H1 (cell line): ENCODE measurements at regions not wholly inside any gene's neighbourhood (a gene's known extent, or its start where the extent isn't known, plus 50 kb on each side); places are given as distances from the start of the nearest gene placed in this dataset.

Experiments
- CTCF ChIA-PET: fragments of 300-600 bp; sonication (Branson Sonifier 250); formaldehyde crosslinking; loops from one replicate; lab custom pipeline; 2021; ENCODE audit not compliant: partially characterized antibody; lab: Charles Lee
- POLR2A ChIA-PET: fragments of 300-600 bp; sonication (Branson Sonifier 250); formaldehyde crosslinking; loops from one replicate; lab custom pipeline; 2021; ENCODE audit warnings: inconsistent platforms; ENCODE audit not compliant: partially characterized antibody; lab: Charles Lee
- DNase-seq, 2 experiments: peaks; one replicate each; pipeline versions ENCODE4 v3.0.0 to v3.0.0-alpha.2; 2010 to 2022; ENCODE audit warnings: low spot score in 2 of 2, low read depth in 1 of 2, mixed read lengths in 1 of 2
- FAIRE-seq: peaks from 2 replicates; lab custom pipeline; 2011; peaks lifted over from hg19 to GRCh38; lab: Jason Lieb, UNC
- H2AFZ ChIP-seq: 2 replicates; pipeline ENCODE4 v1.8.1; 2012; ENCODE audit warnings: low read length, inconsistent platforms
- H2AK5ac ChIP-seq: 2 replicates; pipeline ENCODE4 v1.6.1; 2013; ENCODE audit warnings: low read depth, low read length
- H2BK120ac ChIP-seq: replicated peaks from 2 replicates; pipeline ENCODE3; 2013; ENCODE audit warnings: low read depth, low read length, inconsistent platforms
- H2BK12ac ChIP-seq: 2 replicates; pipeline ENCODE4 v1.6.1; 2013; ENCODE audit warnings: low read depth, low read length
- H2BK15ac ChIP-seq: 2 replicates; pipeline ENCODE4 v1.6.1; 2013; ENCODE audit warnings: low read length
- H2BK20ac ChIP-seq: 2 replicates; pipeline ENCODE4 v1.6.1; 2013; ENCODE audit warnings: low read length
- H2BK5ac ChIP-seq: 2 replicates; pipeline ENCODE4 v1.6.1; 2013; ENCODE audit warnings: low read depth, low read length
- H3K14ac ChIP-seq: 2 replicates; pipeline ENCODE4 v1.6.1; 2013; ENCODE audit warnings: inconsistent platforms; ENCODE audit not compliant: insufficient read length
- H3K18ac ChIP-seq: 2 replicates; pipeline ENCODE4 v1.6.1; 2013; ENCODE audit warnings: low read length; ENCODE audit errors: extremely low read depth
- H3K23ac ChIP-seq: 2 replicates; pipeline ENCODE4 v1.6.1; 2013; ENCODE audit warnings: inconsistent platforms; ENCODE audit not compliant: insufficient read length
- H3K23me2 ChIP-seq: 2 replicates; pipeline ENCODE4 v1.6.1; 2013; ENCODE audit warnings: low read depth, low read length
- H3K27ac ChIP-seq: 2 replicates; pipeline ENCODE4 v1.6.1; 2011; ENCODE audit warnings: low read depth, low read length, inconsistent platforms
- H3K27me3 ChIP-seq, 4 experiments: replicated peaks in 1 of 4; 1 replicate in 1 of 4; 2 replicates in 3 of 4; pipeline versions ENCODE4 v1.6.1 to v1.8.1; 2011 to 2013; ENCODE audit warnings: low read length in 3 of 4, mild to moderate bottlenecking in 3 of 4, inconsistent platforms in 2 of 4, mixed read lengths in 2 of 4, moderate library complexity in 1 of 4; ENCODE audit not compliant: control insufficient read depth in 3 of 4, insufficient read depth in 3 of 4; ENCODE audit errors: extremely low read depth in 1 of 4
- H3K36me3 ChIP-seq, 4 experiments: 2 replicates each; pipeline versions ENCODE4 v1.6.1 to v1.8.1; 2011 to 2013; ENCODE audit warnings: mild to moderate bottlenecking in 4 of 4, low read length in 3 of 4, moderate library complexity in 2 of 4, control low read depth in 1 of 4, inconsistent platforms in 1 of 4; ENCODE audit not compliant: insufficient read depth in 4 of 4, control insufficient read depth in 2 of 4
- H3K4ac ChIP-seq: replicated peaks from 2 replicates; pipeline ENCODE3; 2013; ENCODE audit warnings: low read length, low read depth, mixed read lengths, inconsistent platforms; ENCODE audit not compliant: insufficient read length
- H3K4me1 ChIP-seq, 4 experiments: replicated peaks in 1 of 4; 1 replicate in 1 of 4; 2 replicates in 3 of 4; pipeline versions ENCODE4 v1.6.1 to v1.8.1; 2011 to 2013; ENCODE audit warnings: low read length in 3 of 4, inconsistent platforms in 2 of 4, mixed read lengths in 1 of 4; ENCODE audit not compliant: insufficient read depth in 4 of 4, control insufficient read depth in 3 of 4
- H3K4me2 ChIP-seq, 2 experiments: 2 replicates each; pipeline versions ENCODE4 v1.6.1 to v1.8.1; 2011 to 2013; ENCODE audit warnings: low read depth in 2 of 2, low read length in 2 of 2, control low read depth in 1 of 2, inconsistent platforms in 1 of 2, mild to moderate bottlenecking in 1 of 2; ENCODE audit not compliant: insufficient read depth in 1 of 2
- H3K4me3 ChIP-seq, 4 experiments: fragments of 200-600, 300-600 bp in 1 of 4; sonication (generic), shearing (Covaris generic), sonication (Bioruptor Twin) in 1 of 4; 2 replicates each; pipeline versions ENCODE4 v1.5.1 to v1.8.1; 2011 to 2016; ENCODE audit warnings: low read length in 4 of 4, low read depth in 3 of 4, control low read depth in 2 of 4, inconsistent platforms in 2 of 4, mild to moderate bottlenecking in 2 of 4, mixed read lengths in 1 of 4, moderate library complexity in 1 of 4; ENCODE audit not compliant: insufficient read depth in 2 of 4; ENCODE audit errors: extremely low read depth in 1 of 4
- H3K56ac ChIP-seq: replicated peaks from 2 replicates; pipeline ENCODE3; 2013; ENCODE audit warnings: low read depth, mild to moderate bottlenecking, mixed read lengths, low read length, inconsistent platforms; ENCODE audit not compliant: insufficient read length
- H3K79me1 ChIP-seq: 2 replicates; pipeline ENCODE4 v1.6.1; 2013; ENCODE audit warnings: low read depth, low read length, control low read depth
- H3K79me2 ChIP-seq, 2 experiments: 2 replicates each; pipeline versions ENCODE4 v1.6.1 to v1.8.1; 2012 to 2013; ENCODE audit warnings: low read length in 2 of 2, mild to moderate bottlenecking in 2 of 2, inconsistent platforms in 1 of 2; ENCODE audit not compliant: insufficient read depth in 2 of 2, control insufficient read depth in 1 of 2
- H3K9ac ChIP-seq, 4 experiments: replicated peaks in 1 of 4; 1 replicate in 1 of 4; 2 replicates in 3 of 4; pipeline versions ENCODE4 v1.6.1 to v1.8.1; 2011 to 2013; ENCODE audit warnings: low read depth in 3 of 4, low read length in 3 of 4, control low read depth in 2 of 4, mild to moderate bottlenecking in 2 of 4, moderate library complexity in 2 of 4, inconsistent platforms in 1 of 4; ENCODE audit errors: extremely low read depth in 1 of 4
- H3K9me3 ChIP-seq, 2 experiments: 2 replicates each; pipeline versions ENCODE4 v1.6.1 to v1.8.1; 2012 to 2013; ENCODE audit warnings: mild to moderate bottlenecking in 2 of 2, moderate library complexity in 2 of 2, control low read depth in 1 of 2, inconsistent platforms in 1 of 2, low read depth in 1 of 2, low read length in 1 of 2, mixed read lengths in 1 of 2; ENCODE audit not compliant: insufficient read depth in 2 of 2
- H4K20me1 ChIP-seq, 2 experiments: replicated peaks in 1 of 2; 2 replicates each; pipeline versions ENCODE3 to v1.8.1; 2011 to 2013; ENCODE audit warnings: inconsistent platforms in 2 of 2, low read length in 2 of 2, mild to moderate bottlenecking in 1 of 2; ENCODE audit not compliant: insufficient read depth in 2 of 2, control insufficient read depth in 1 of 2
- H4K5ac ChIP-seq: 2 replicates; pipeline ENCODE4 v1.6.1; 2013; ENCODE audit warnings: low read length, low read depth, mixed read lengths, inconsistent platforms; ENCODE audit not compliant: insufficient read length
- H4K8ac ChIP-seq: 2 replicates; pipeline ENCODE4 v1.8.0; 2013; ENCODE audit warnings: mild to moderate bottlenecking, moderate library complexity, low read length, inconsistent platforms; ENCODE audit not compliant: insufficient read depth; ENCODE audit errors: extremely low read depth
- H4K91ac ChIP-seq: replicated peaks from 2 replicates; pipeline ENCODE3; 2013; ENCODE audit warnings: low read length, mixed read lengths, inconsistent platforms; ENCODE audit not compliant: insufficient read length
- ATF2 ChIP-seq: IDR thresholded peaks from 2 replicates; pipeline ENCODE4 v1.6.1; 2012; ENCODE audit warnings: low read length, inconsistent platforms
- BACH1 ChIP-seq: IDR thresholded peaks from 2 replicates; pipeline ENCODE4 v1.6.1; 2012; ENCODE audit warnings: low read length, improper control_type of control experiment
- SAP30 ChIP-seq: fragments of 300-600 bp; sonication (generic); IDR thresholded peaks from 2 replicates; pipeline ENCODE4 v1.7.1; 2012; ENCODE audit warnings: low read length, moderate library complexity, mild to moderate bottlenecking, inconsistent platforms; ENCODE audit not compliant: insufficient read depth, insufficient replicate concordance
- SP1 ChIP-seq: IDR thresholded peaks from 2 replicates; pipeline ENCODE4 v1.6.1; 2011; ENCODE audit warnings: low read depth, low read length
- TCF12 ChIP-seq: IDR thresholded peaks from 2 replicates; pipeline ENCODE4 v1.6.1; 2011; ENCODE audit warnings: low read depth, mild to moderate bottlenecking, low read length
- TEAD4 ChIP-seq: IDR thresholded peaks from 2 replicates; pipeline ENCODE4 v1.6.1; 2012; ENCODE audit warnings: low read depth, low read length, inconsistent platforms, mixed read lengths
- YY1 ChIP-seq: IDR thresholded peaks from 2 replicates; pipeline ENCODE4 v1.6.1; 2011; ENCODE audit warnings: low read depth, mild to moderate bottlenecking, low read length
- ZNF274 ChIP-seq: IDR thresholded peaks from 2 replicates; pipeline ENCODE4 v1.7.0; 2012; ENCODE audit warnings: low read length, borderline replicate concordance; ENCODE audit errors: extremely low read depth
- WGBS, 2 experiments: shearing (Covaris generic) in 1 of 2; methylation state at CpG; one replicate each; pipeline versions ENCODE4 v1.1.6 to v1.1.7; 2013 to 2015; ENCODE audit warnings: low lambda C conversion rate in 2 of 2, mixed read lengths in 2 of 2, inconsistent platforms in 1 of 2, low coverage in 1 of 2, missing lambda C conversion rate in 1 of 2; ENCODE audit not compliant: insufficient replicate concordance in 2 of 2, insufficient coverage in 1 of 2, insufficient read length in 1 of 2; ENCODE audit errors: extremely low coverage in 1 of 2, missing lambda C conversion rate in 1 of 2; 5-methylcytosine and 5-hydroxymethylcytosine counted together

DNA sequence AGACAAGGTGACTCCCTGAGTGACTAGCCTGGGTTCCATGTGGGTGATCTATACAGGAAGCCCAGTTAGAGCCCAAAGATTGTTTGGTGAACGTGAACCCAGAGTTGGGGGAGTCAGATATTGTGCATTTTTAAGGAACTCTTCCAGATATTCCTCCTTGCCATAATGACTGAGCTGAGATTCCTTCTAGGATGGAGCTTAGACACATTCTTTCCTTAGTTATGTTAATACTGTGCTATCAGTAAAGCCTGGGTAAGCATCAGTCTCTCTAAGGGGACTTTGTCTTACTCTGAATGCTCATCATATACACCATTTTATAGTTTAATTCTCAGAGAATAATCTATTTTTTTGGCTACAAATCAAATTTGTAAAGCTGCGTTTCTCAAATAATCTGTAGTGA, 68.1 kb downstream of the FOXB2 start:
- H3K4me2 ChIP-seq: no peak overlapping the region; a peak in 1 of 4 replicates
- no peaks in the 10 kb centered on the region for H4K20me1 ChIP-seq
- no peak overlapping the region for H2BK15ac ChIP-seq
- peaks cover 1 to 36% (median 31%) of the 10 kb centered on the region in 4 experiments for H3K27me3 ChIP-seq
- H2AK5ac ChIP-seq: no peak overlapping the region
- H3K4me3 ChIP-seq: no peak overlapping the region
- no peak overlapping the region for H2BK5ac ChIP-seq
- ChIA-PET CTCF (interaction anchor here (0.7 to 1.4 kb wide), 2 partner anchors 10 to 72 kb away, joined by 3 read pairs; no protein-coding TSS in a partner anchor), POLR2A (interaction anchor here (0.8 to 1.0 kb wide), 2 partner anchors 10 to 1211 kb away, joined by 3 read pairs; no protein-coding TSS in a partner anchor)
- no peak overlapping the region for H4K5ac ChIP-seq
- no peak overlapping the region for H4K91ac ChIP-seq
- no peak for DNase-seq
- H3K27ac ChIP-seq: no peak overlapping the region
- H3K4me1 ChIP-seq: peaks cover 1 to 17% (median 10%) of the 10 kb centered on the region in 4 experiments; a peak in 4 of 7 replicates
- H2BK20ac ChIP-seq: no peak overlapping the region
- no peak overlapping the region for H3K4ac ChIP-seq
- H3K56ac ChIP-seq: no peak overlapping the region
- no peaks in the 10 kb centered on the region for H3K36me3 ChIP-seq
- H3K9ac ChIP-seq: no peak overlapping the region
- H3K79me2 ChIP-seq: no peaks in the 10 kb centered on the region
- no peak overlapping the region for H4K8ac ChIP-seq
- no peak overlapping the region for H3K23ac ChIP-seq
- H3K18ac ChIP-seq: no peak overlapping the region
- WGBS, 2 experiments: 67% methylated on average over 2 of the region's 2 CpGs; no CpG with 5 or more reads in 1 of the 2 experiments
- H2BK120ac ChIP-seq: no peak overlapping the region
- H3K23me2 ChIP-seq: no peaks in the 10 kb centered on the region
- no peak overlapping the region for H3K14ac ChIP-seq
- H3K79me1 ChIP-seq: no peaks in the 10 kb centered on the region
- FAIRE-seq: no peak
- TF ChIP-seq TCF12 (no peak), YY1 (no peak), BACH1 (no peak), SAP30 (no peak), SP1 (peak; percentile 62; the same call in 1 of the 2 replicates), TEAD4 (peak; percentile 63; the same call in 1 of the 2 replicates), ZNF274 (no peak), ATF2 (no peak)
- H2BK12ac ChIP-seq: no peak overlapping the region
- no peak overlapping the region for H2AFZ ChIP-seq
- H3K9me3 ChIP-seq: no peaks in the 10 kb centered on the region
